Left renal cortex interstitium (tissue), 4 donors: ENCODE measurements at regions not wholly inside any gene's neighbourhood (a gene's known extent, or its start where the extent isn't known, plus 50 kb on each side); places are given as distances from the start of the nearest gene placed in this dataset.
"Not testable (repeated sequence)": the region's sequence is repeated elsewhere in the genome, so short reads cannot be mapped to it uniquely, and the experiment has no call there.

Experiments used
- DNase-seq, 4 donors: peaks; one replicate each; pipeline ENCODE4 v3.0.0-alpha.2; 2013; ENCODE audit warnings: low read depth in 4 of 4, low spot score in 2 of 4, missing footprints in 1 of 4

DNA sequence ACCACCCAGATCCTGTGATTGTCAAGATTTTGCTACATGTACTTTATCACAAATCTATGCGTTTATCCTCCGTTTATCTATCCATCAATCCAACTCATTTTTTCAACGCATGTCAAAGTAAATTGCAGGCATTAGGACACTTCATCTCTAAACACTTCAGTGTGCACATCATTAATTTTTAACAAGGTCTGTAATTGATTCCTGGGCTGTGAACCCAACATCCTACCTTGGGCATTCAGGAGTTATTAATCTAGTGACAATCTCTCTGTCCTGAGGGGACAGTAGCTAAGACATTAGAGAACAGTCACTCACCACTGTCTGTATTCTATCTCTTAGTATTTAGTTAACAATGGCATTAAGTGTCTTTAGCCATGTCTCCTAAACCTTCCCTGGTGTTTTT is 264.7 kb downstream of the SOX9 start:
- no peak for DNase-seq

DNA sequence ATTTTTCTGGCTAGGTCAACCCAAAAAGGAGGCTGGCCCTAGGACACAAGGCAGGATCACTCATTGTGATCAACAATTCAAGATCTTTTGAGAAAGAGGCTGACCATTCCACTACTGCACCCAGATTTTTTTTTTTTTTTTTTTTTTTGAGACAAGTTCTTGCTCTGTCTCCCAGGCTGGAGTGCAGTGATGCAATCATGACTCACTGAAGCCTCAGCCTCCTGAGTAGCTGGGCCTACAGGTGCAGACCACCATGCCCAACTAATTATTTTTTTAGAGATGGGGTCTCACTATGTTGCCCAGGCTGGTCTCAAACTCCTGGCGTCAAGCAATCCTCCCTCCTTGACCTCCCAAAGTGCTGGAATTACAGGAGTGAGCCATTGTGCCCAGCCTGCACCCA is 265.4 kb downstream of the SOX9 start:
- DNase-seq, result not testable (repeated sequence)

DNA sequence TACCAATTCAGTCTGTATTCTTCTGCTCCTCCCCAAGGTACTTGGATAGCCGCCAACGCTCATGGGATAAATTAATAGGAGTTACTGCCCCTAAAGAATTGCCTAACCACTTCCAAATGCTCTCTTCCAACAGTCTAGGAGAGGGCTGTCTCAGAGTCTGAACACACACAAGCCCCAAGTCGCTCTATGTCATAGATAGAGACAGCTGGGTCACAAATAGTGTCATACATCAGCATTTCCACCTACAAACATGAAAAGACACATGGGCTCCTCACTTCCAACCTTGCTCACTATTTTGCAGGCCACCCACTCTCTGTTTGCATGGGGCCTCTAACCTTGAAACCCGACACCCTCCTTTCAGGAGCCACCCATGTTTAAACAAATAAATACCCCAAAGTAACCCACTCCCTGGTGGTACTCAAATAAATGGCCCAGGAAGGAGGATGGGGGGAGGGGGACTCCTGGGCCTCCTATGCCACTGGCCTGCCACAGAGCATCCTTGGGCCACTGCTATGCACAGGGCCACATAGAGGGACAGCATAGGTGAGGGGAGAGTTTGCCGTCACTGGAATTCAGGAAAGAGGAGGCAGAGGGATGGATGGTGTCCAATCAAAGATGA is 265.9 kb downstream of the SOX9 start:
- DNase-seq, result no peak

DNA sequence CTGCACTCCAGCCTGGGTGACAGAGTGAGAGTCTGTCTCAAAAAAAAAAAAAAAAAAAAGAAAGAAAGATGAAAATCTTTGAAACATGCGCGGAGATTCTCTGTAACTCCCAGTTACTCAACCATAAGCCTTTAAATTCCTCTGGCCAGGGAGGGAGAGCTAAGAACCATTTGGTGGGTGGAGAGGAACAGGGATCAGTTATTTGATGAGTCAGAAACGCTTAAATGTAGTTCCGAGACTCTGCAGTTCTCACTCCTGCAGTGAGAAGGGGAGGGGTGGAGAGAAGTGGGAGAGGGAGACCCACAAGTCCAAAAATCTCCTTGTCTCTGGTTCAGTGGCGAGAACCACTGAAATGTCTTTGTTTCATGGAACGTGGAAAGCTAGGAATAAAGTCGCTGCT is 266.7 kb downstream of the SOX9 start:
- DNase-seq, result no peak

DNA sequence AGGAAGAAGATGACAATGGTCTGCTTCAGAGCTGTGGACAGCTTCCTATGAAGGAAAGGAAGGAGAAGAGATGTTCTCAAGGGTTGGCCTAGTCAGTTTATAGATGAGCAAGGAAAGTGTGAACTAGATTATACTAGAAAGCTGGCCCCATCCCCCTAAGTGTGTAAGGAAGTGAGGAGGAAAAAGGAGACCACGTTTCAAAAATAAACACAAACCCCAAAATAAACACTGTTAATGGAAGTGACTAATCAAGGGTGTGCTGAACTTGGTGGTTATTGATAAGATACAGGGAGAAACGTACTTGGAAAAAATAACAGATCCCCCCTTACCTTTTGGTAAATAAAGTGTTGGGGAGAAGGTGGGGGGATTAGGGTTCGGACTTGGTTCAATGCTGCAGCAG is 267.1 kb downstream of the SOX9 start:
- no peak for DNase-seq

DNA sequence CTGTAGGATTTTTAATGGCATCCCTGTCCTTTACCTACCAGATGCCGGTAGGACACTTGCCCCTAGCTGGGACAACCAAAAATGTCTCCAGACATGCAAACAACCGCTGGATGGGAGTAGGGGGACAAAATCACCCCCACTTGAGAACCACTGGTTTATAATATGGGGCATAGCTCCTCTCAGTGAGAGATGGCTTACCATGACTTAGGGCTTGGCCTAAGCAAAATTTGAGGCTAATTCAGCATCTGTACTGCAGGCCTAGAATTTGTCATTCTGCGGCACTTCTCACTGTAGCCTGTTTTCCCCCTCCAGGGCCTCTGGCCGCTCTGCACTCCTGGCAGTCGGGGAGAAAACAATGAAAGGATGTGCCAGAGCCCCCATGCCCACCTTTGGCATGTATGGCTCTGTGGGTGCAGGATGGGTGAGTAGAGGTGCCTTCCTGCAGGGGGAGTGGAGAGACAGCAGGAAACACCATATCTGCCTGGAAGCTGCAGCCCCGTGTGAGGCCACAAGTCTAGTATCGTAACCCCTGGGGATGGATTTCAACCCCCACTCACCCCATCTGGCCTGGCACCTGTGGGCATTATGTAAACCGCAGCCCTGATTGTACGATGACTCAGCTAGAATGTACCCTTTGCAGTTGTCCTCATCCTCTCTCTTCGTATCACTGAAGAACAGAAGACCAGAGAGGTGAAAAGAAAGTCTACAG is 268.1 kb downstream of the SOX9 start:
- DNase-seq, result no peak

DNA sequence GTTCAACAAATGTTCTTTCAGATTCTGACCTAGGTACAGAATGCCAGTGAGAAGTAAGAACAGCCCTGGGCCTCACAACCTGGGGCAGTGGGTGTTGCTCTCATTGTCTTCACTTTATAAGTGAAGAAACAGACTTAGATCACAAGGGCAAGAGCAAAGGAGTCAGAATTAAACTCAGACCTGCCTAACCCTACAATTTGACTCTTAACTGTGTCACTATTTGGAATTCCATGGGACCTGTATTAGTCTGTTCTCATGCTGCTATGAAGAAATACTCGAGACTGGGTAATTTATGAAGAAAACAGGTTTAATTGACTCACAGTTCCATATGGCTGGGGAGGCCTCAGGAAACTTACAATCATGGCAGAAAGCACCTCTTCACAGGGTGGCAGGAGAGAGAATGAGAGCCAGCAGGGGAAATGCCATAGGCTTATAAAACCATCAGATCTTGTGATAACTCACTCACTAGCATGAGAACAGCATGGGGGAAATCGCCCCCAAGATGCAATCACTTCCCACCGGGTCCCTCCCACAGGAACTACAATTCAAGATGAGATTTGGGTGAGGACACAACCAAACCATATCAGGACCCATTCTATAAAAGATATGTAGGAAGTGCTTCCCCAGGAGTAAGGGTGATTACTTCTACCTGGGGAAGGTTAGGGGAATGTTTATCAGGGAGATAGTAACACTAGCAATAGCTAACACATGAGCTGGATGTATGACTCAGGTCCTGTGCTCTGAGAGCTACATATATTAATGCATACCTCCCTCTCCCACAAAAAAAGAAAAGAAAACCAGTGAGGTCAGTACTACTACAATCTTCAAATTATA is 270.1 kb downstream of the SOX9 start:
- no peak for DNase-seq

DNA sequence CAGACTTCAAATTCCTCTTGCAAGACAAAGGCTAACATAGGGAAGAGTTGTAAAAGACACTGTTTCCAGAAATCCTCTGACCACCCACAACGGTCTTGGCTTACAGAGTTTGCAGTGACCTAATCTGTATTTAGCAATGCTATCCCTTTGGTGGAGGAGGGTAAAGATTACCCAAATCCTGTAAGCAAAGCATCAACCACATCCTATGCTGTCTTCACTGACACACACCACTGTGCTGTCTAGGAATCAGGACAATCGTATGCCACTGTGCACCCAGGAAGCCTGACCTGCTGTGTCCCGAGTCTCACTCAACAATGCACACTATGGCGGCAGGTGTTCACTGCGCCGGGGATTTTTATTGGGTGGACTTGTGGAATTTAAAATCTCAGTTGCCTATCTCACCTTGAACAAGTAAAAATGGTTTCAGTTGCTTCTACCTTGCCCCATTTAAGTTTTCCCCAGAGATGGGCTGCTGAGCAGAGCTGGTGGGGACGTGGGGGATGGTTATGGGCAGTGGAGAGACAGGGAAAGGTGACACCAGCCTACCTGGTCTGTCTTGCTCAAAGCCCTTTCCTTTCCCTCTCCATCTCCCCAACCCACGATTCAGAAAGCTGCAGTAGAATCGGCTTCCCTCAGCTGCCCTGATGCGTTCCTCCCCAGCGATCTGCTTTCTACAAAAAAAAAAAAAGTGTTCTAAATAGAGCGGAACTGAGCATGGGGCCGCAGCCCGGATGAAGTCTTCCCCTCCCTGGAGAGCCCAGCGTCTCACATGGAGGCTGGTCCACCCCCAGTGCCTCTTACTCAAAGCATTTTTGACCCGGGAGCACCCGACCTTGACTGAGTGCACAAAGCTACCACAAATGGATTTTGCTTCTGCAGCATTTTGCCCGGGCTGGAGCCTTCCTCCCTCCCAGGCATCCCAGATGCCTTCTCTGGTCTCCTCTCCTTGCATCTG is 271.5 kb downstream of the SOX9 start:
- peak in 1 of 4 donors; percentile 65 for DNase-seq

DNA sequence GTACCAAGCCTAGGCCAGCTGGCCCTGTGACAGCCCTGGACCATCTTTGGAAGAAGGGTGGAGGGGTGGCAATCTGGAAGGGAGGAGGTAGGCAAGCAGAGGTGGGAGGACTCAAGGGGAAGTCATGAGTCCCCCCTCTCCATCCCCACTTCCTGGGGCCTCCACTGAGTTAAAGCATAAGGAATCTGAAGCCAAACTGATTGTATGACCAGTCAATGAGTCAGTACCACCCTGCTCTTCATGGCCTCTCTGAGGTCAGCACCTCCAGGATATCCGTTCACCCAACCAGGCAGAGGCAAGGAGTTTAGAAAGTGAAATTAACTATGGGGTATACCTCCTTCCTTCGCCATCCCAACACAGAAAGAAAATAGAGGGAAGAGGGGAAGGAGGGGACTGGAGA is 272.7 kb downstream of the SOX9 start:
- DNase-seq, result no peak

DNA sequence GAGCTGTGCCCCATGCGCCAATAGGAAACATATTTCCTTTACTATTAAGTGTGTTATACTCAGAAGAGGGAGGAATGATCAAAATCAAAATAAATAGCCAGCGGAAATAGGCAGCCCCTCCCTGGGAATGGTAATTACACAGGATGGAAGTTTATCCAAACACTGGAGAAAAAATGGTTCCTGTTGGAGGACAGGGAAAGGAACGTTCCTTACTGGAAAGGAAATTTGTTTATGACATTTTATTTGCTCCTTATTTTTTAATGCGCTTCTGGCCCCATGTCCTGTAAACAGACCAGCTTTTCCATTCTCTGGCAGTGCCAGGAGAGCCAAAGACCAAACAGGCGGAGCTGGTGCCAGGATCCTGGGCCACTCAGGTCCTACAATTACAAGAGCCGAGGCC is 273.7 kb downstream of the SOX9 start:
- no peak for DNase-seq

DNA sequence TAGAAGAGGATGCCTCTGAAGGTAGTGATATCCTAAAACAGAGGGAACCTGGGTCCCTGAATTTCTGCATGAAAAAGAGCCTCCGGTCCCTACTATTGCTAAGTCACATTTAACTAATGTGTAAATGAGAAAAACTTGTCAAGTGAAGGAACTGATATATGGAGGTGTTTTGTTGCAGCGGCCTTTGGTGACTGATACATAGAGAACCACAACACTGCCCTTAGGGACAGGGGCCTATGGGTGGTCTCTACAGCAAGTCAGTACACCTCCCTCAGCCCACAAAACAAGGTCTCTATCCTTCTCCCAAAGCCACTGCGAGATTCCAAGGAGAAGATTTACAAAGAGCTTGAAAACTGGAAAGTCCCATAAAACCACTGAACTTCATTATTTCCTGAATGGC is 275.3 kb downstream of the SOX9 start:
- no peak for DNase-seq

DNA sequence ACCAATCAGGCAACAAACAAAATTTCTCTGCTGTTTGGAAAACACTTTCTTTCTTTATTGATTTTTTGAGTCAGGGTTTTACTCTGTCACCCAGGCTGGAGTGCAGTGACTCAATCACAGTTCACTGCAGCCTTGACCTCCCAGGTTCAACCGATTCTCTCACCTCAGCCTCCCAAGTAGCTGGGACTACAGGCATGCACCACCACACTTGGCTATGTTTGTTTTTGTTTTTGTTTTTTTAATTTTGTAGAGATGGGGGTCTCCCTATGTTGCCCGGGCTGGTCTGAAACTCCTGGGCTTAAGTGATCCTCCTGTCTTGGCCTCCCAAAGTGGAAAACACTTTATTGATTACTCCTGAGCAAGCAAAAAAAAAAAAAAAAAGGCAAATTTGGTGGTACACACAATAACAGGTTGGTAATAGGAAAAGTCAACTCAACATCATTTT is 276.4 kb downstream of the SOX9 start:
- DNase-seq, result no peak

DNA sequence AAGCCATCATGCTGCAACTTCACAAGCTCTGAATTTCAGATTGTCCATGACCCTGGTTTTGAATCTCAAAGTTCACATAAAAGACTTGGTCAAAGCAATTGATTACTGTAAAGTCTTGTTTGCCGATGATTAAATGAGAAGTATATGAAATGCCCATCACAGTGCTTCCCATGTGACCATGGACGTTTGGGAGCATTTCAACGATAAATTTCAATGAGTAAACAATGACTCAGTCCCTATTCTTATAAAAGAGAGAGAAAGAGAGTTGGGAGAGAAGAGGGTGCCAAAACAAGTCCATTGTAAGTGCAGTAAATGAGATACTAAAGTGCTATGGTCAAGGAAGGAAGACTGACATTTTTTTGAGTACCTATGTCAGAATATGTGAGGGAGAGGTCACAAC is 276.9 kb downstream of the SOX9 start:
- DNase-seq, result no peak

DNA sequence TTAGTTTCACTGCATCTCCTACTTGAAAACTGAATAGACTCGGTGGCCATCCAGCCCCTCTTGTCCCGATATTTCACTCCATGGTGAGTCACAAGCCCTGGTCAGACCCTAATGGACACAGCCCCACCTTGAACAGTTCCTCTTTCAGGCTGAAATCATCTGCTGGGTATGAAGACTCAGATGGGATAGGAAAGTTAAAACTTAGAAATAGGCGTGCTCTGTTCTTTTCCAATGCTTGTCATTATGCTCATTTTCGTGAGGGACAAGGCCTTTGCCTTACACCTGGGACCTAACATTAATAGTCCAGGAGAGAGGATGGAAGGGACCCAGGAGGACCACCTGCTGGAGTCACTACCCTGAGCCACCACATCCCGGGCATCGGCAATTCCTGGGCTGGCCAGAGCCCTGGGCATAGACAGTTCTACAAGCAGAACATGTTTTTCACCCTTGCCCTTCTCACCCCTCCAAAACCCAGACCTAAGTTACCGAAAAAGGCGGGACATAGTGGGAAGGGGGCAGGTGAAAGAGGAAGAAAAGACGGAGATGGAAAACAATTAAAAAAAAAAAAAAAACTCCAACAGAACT is 278.3 kb downstream of the SOX9 start:
- DNase-seq, result no peak

DNA sequence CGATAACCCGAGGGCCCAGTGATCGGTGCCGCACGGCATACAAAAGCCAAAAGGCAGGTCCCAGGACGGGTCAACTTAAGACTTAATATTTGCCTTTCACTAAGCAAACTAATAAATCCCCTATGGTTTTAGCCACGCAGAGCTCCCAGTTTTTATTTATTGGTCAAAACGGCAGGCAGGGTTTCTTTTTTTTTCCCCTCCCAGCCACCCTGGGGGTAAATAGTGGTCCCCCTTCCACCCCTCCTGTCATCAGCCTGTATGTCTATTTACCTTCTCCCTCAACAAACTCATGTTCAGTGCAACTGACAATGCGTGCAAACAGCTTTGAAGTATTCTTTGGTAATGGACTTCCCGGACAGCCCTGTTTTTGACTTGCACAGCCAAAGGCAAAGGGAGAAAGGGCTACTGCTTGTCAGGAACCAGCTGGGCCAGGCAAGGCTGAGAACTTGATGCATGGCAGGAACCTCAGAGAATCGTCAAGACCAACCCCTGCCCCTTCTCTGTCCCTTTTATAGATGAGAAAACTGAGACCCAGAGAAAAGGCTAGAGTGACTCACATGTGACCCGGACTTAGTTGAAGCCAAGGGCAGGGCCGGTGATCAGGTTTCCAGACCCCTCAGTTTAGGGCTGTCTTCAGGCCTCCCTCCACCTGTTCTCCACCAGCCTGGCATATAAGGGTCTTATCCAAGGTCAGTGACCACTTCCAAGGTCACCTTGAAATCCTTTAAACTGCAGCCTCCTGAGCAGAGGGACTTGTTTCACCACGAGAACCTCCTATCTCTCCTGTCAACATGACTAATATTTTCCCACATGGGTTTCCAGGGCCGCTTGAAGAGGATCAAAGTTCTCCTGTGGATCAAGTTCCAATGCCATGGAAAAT is 279.0 kb downstream of the SOX9 start:
- DNase-seq, result no peak

DNA sequence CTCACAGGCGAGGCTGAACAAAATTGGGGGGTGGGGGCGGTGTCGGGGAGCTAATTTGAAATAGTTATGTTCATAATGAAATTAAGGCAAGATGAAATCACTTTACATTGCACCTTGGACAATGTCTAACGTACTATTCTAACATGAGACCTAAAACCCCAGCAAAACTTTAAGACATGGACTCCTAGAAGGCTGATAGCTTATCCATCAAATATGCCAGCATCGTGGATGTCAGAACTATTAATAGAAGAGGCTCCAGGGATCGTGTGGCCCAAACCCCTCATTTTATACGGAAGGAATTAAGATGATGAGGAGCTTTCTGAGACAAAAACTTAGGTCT is 279.6 kb downstream of the SOX9 start:
- DNase-seq, result no peak

DNA sequence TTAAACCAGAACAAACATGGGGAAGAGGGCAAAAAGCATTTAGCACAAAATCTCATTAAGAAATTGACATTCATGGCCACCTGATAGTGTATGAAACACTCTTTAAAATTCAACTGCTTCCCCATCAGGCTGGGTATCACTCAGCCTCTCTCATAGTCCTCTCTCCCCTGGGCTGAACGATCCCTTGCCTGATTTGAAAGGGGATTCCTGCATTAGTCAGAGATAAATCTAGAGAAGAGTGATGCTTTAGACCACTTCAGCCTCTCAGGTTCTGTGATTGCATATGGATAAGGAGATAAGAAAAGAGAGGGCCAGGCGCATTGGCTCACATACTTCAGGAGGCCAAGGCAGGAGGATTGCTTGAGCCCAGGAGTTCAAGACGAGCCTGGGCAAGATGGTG is 280.0 kb downstream of the SOX9 start:
- DNase-seq, result no peak

DNA sequence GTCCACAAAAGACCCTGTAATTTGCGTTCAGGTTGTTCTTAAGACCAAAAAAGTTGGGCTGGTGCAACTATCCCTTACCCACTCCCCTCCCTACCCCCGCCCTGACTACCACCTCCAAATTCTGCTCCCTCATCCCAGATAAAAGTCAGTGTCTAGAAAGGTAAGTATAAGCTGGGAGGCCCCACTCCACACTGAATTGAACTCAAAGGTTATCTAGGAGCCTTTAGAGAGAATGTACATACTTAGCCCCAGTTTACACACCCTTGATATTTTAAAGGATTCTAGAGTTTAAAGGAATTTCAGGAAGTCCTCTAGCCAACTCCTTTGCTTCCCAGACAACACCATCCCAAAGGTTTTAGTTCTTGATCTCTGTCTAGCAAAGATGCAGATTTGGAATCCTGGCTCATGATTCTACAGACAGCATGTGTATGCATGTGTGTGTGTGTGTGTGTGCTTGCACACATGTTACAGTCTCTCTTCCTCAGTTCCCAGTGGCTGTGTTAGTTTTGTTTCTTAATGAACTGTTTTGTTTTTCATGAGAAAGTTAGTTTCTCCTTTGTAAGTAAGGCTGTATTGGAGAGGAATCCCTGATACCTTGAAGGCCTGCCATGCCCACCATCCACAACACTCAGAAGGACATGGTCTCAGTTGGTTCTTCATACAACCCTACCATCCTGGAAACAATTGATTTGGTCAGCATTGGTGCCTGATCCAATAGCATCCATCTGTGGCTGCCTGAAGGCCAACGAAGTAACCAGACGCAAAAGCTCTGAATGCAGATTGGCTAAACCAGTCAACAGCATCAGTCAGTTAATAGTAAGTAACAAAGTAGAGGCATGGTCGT is 281.3 kb downstream of the SOX9 start:
- no peak for DNase-seq
